Bone marrow (tissue), 2 donors: ENCODE measurements at regions not wholly inside any gene's neighbourhood (a gene's known extent, or its start where the extent isn't known, plus 50 kb on each side); places are given as distances from the start of the nearest gene placed in this dataset.
"Not testable (repeated sequence)": the region's sequence is repeated elsewhere in the genome, so short reads cannot be mapped to it uniquely, and the experiment has no call there.

Source experiments
- DNase-seq, 2 donors: peaks; one replicate each; lab custom pipeline; 2025; lab: John Stamatoyannopoulos, UW

GRCh38 chr2:144125751-144126150, 394.2 kb downstream of the ZEB2 start:
- DNase-seq = no peak

- DNase-seq = no peak
These were observed 395.0 kb downstream of the ZEB2 start for GRCh38 chr2:144124882-144125281.

DNA sequence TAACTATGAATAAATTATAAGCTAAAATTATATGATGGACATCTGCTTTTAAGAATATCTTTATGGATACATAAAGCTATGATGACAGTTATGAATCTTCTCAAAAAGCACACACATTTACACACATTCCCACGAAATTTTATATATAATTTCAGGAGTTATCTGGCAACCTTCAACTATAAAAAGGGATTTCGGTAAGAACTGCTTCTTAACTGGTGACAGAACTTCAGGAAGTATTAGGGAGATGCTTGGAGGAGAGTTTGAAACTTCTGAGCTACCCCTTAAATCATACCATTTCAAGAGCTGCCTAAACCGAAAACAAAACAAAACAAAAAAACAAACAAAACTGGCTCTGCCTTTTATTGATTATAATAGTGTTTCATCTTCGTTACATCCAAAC, 399.4 kb downstream of the ZEB2 start:
- DNase-seq = no peak

- DNase-seq = no peak
These were observed 402.8 kb downstream of the ZEB2 start for GRCh38 chr2:144117086-144117485.

DNA sequence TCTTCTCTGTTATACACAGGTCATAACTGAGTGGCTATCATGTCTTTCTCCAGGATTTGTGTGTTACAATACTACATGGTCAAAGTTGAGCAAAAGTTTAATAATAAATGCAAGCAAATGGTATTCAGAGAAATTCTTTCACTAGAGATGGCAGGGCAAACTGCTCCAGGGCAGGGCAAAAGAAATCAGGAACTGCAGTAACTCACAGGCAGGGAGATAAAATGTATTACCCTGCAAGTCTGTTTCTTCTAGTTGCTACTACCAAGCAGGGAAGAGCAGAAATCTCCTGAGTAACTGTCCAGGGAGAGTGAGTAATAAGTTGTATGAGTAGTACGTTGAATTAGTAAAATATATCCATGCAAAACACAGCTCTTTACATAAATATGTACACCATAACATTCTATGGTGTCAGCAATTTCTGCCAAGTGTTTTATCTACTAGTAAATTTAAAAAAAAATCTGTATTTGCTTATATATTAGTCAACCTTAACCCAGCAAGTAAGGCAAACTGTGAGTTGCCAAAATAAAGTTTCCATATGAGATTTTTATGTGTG, 404.1 kb downstream of the ZEB2 start:
- DNase-seq = no peak

GRCh38 chr2:144114760-144115159, 405.2 kb downstream of the ZEB2 start:
- DNase-seq = no peak

GRCh38 chr2:144111437-144111836, 408.5 kb downstream of the ZEB2 start:
- no peak for DNase-seq

GRCh38 chr2:144106104-144106503, 413.8 kb downstream of the ZEB2 start:
- not testable (repeated sequence) for DNase-seq

GRCh38 chr2:144102386-144102785, 417.5 kb downstream of the ZEB2 start:
- no peak for DNase-seq

GRCh38 chr2:144099780-144100377, 420.0 kb downstream of the ZEB2 start:
- DNase-seq = no peak

DNA sequence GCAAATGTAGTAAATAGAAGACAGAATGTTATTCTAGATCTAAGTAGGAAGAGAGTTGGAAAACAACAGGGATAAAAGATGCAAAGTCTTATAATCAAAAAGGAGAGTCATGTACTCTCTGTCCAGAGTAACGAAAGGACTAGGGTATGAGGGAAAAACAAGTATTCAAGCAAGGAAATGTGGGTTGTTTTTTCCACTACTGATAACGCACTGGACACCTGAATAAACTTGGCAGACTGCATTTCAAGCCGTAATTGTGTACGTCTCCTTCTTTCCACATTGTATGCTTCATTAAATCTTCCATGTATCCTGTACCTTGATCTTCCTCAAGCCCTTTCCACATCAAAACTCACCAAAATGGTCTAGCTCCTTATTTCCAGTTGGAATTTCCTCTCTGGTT, 420.6 kb downstream of the ZEB2 start:
- no peak for DNase-seq

GRCh38 chr2:144097440-144098225, 422.3 kb downstream of the ZEB2 start:
- no peak for DNase-seq

- no peak for DNase-seq
These were observed 423.4 kb downstream of the ZEB2 start for GRCh38 chr2:144096531-144096930.

- DNase-seq = no peak
These were observed 425.3 kb downstream of the ZEB2 start for GRCh38 chr2:144094408-144095151.

- DNase-seq = no peak
These were observed 428.3 kb downstream of the ZEB2 start for GRCh38 chr2:144091622-144092021.

GRCh38 chr2:144088863-144089262, 431.1 kb downstream of the ZEB2 start:
- DNase-seq = no peak

DNA sequence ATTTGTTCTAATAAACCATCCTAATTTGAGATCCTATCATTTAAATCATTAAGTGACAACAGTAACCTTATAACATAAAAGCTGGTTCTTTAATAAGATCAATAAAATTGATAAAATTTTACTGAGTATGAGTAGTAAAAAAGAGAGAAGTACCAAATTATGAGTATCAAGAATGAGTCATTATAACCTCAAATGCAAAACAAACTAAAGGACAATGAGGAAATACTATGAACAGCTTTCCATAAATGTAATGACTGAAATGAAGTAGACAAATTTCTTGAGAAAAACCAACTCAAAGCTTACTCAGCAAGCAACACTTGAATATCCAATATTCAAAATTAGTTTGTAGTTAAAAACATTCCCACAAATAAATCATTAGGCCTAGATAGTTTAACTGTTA, 433.0 kb downstream of the ZEB2 start:
- DNase-seq = peak in 1 of 2 donors; percentile 14

DNA sequence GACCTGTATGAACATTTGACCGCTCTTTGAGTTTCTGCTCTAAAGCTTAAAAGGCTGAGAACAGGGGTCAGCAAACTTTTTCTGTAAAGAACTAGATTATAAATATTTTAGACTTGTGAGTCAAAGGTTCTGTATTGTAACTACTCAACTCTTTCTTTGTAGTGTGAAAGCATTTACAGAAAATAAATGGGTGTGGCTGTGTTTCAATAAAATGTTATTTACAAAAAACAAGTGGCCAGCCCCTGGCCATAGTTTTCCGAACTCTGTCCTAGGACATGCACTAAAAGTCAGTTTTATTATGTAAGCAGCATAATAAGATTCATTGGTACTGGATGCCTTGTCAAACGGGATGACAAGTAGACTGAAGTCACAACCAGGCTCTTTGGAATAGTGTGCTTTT, 434.9 kb downstream of the ZEB2 start:
- DNase-seq = no peak

- DNase-seq = no peak
These were observed 435.7 kb downstream of the ZEB2 start for GRCh38 chr2:144084114-144084661.

GRCh38 chr2:144083211-144083610, 436.7 kb downstream of the ZEB2 start:
- no peak for DNase-seq

GRCh38 chr2:144082777-144083176, 437.1 kb downstream of the ZEB2 start:
- DNase-seq = no peak

- no peak for DNase-seq
These were observed 437.6 kb downstream of the ZEB2 start for GRCh38 chr2:144082327-144082726.
